K562 (cell line): ENCODE measurements at regions not wholly inside any gene's neighbourhood (a gene's known extent, or its start where the extent isn't known, plus 50 kb on each side); places are given as distances from the start of the nearest gene placed in this dataset.

Experiments
- ATAC-seq: fragments of 200-7000 bp; cut with Tn5 transposase; 3 replicates; pipeline ENCODE4 v1.9.1; 2020; ENCODE audit warnings: moderate library complexity
- BruUV-seq: library from RNA; stranded (reverse); fragments of 400-500 nt; replicated peaks from 2 replicates; lab custom pipeline; 2021; lab: Mats Ljungman, UMichigan
- CTCF ChIA-PET: fragments of 300-600 bp; formaldehyde crosslinking; extraction: SDS; loops from one replicate; lab custom pipeline; 2021; ENCODE audit warnings: low intra/inter-chr PET ratio; lab: Yijun Ruan, JAX
- POLR2A ChIA-PET: fragments of 300-600, 350-650 bp; sonication (Branson Sonifier 250); formaldehyde crosslinking; extraction: SDS; loops from one replicate; lab custom pipeline; 2021; ENCODE audit warnings: antibody characterized with exemption, inconsistent platforms; lab: Yijun Ruan, JAX
- DNase-seq, 4 experiments: peaks; one replicate each; pipeline versions ENCODE4 v3.0.0 to v3.0.0-alpha.2; 2011 to 2018; ENCODE audit warnings: low spot score in 3 of 4, mixed read lengths in 3 of 4; ENCODE audit errors: extremely low read depth in 1 of 4
- FAIRE-seq: peaks from 2 replicates; lab custom pipeline; 2011; peaks lifted over from hg19 to GRCh38; lab: Jason Lieb, UNC
- H2AFZ ChIP-seq: 2 replicates; pipeline ENCODE4 v1.6.0; 2011; ENCODE audit warnings: low read depth, low read length, control low read depth, inconsistent platforms
- H3K27ac ChIP-seq: fragments of 200-600 bp; 3 replicates; pipeline ENCODE4 v1.8.0; 2011; ENCODE audit warnings: low read depth, mild to moderate bottlenecking, control low read depth, inconsistent platforms, low read length, moderate library complexity, mixed read lengths; ENCODE audit errors: extremely low read depth
- H3K27me3 ChIP-seq, 2 experiments: fragments of 300-600 bp in 1 of 2; 2 replicates in 1 of 2; 3 replicates in 1 of 2; pipeline versions ENCODE4 v1.6.0 to v1.8.0; 2011; ENCODE audit warnings: inconsistent platforms in 2 of 2, low read length in 2 of 2, mild to moderate bottlenecking in 1 of 2, mixed read lengths in 1 of 2, moderate library complexity in 1 of 2; ENCODE audit not compliant: control insufficient read depth in 2 of 2, insufficient read depth in 2 of 2
- H3K36me3 ChIP-seq: fragments of 300-600 bp; 3 replicates; pipeline ENCODE4 v1.8.0; 2011; ENCODE audit warnings: mild to moderate bottlenecking, low read length, inconsistent platforms; ENCODE audit not compliant: control insufficient read depth, insufficient read depth
- H3K4me1 ChIP-seq, 2 experiments: fragments of 200-600 bp in 1 of 2; replicated peaks in 1 of 2; 2 replicates in 1 of 2; 3 replicates in 1 of 2; pipeline versions ENCODE4 v1.5.1 to v1.8.0; 2011; ENCODE audit warnings: inconsistent platforms in 2 of 2, low read length in 2 of 2, mild to moderate bottlenecking in 1 of 2, mixed read lengths in 1 of 2, moderate library complexity in 1 of 2; ENCODE audit not compliant: control insufficient read depth in 2 of 2, insufficient read depth in 2 of 2
- H3K4me2 ChIP-seq: 2 replicates; pipeline ENCODE4 v1.6.1; 2011; ENCODE audit warnings: low read length, control low read depth, inconsistent platforms, mixed read lengths; ENCODE audit not compliant: insufficient read depth
- H3K4me3 ChIP-seq: fragments of 200-600 bp; sonication (generic), shearing (Covaris generic); 2 replicates; pipeline ENCODE4 v1.5.1; 2016; ENCODE audit warnings: control low read depth, inconsistent platforms
- H3K79me2 ChIP-seq: fragments of 200-600 bp; 3 replicates; pipeline ENCODE4 v1.8.0; 2011; ENCODE audit warnings: low read length, inconsistent platforms; ENCODE audit not compliant: control insufficient read depth, insufficient read depth
- H3K9ac ChIP-seq, 2 experiments: 2 replicates each; pipeline versions ENCODE4 v1.6.0 to v1.6.1; 2011; ENCODE audit warnings: low read depth in 2 of 2, low read length in 2 of 2, control low read depth in 1 of 2, inconsistent platforms in 1 of 2, mild to moderate bottlenecking in 1 of 2, mixed read lengths in 1 of 2; ENCODE audit not compliant: insufficient read depth in 1 of 2
- H3K9me1 ChIP-seq: one replicate; pipeline ENCODE4 v1.6.0; 2011; ENCODE audit warnings: inconsistent platforms, mild to moderate bottlenecking, low read length, moderate library complexity; ENCODE audit not compliant: control insufficient read depth, insufficient read depth
- H3K9me3 ChIP-seq: replicated peaks from 2 replicates; pipeline ENCODE4 v1.5.1; 2011; ENCODE audit warnings: low read depth, low read length, inconsistent platforms; ENCODE audit not compliant: control insufficient read depth, insufficient read depth
- H4K20me1 ChIP-seq: replicated peaks from 2 replicates; pipeline ENCODE4 v1.6.1; 2011; ENCODE audit warnings: low read length, inconsistent platforms, mixed read lengths; ENCODE audit not compliant: control insufficient read depth, insufficient read depth
- BDP1 ChIP-seq: IDR thresholded peaks from 3 replicates; pipeline ENCODE4 v1.6.1; 2011; ENCODE audit not compliant: insufficient read length, insufficient read depth
- CBFB ChIP-seq: sonication (generic); formaldehyde crosslinking; IDR thresholded peaks from 2 replicates; pipeline ENCODE4 v1.4.0; 2020; ENCODE audit warnings: mild to moderate bottlenecking, missing genetic modification reagents
- GATAD2B ChIP-seq: fragments of 450-650 bp; IDR thresholded peaks from 2 replicates; pipeline ENCODE4 v1.6.1; 2017; ENCODE audit warnings: mild to moderate bottlenecking, borderline replicate concordance
- NCOA1 ChIP-seq: fragments of 450-650 bp; IDR thresholded peaks from 2 replicates; pipeline ENCODE4 v1.6.1; 2016; ENCODE audit warnings: low read depth
- SIX5 ChIP-seq, 2 experiments: IDR thresholded peaks; 2 replicates each; pipeline ENCODE4 v1.6.1; 2011; ENCODE audit warnings: low read length in 2 of 2, borderline replicate concordance in 1 of 2, low read depth in 1 of 2, mild to moderate bottlenecking in 1 of 2, moderate library complexity in 1 of 2; ENCODE audit not compliant: insufficient read depth in 1 of 2
- ZFP30 ChIP-seq: fragments of 250-450 bp; sonication (Bioruptor Pico); IDR thresholded peaks from 2 replicates; pipeline ENCODE4 v1.8.0; 2022; ENCODE audit warnings: moderate library complexity, mild to moderate bottlenecking, inconsistent platforms, borderline replicate concordance
- WGBS: fragments of 100-300 bp; shearing (Covaris generic); methylation state at CpG from one replicate; pipeline ENCODE4 v1.1.6; 2016; ENCODE audit warnings: low coverage, mixed read lengths; ENCODE audit not compliant: insufficient coverage; ENCODE audit errors: missing lambda C conversion rate; 5-methylcytosine and 5-hydroxymethylcytosine counted together
- in situ Hi-C: fragments of 300-500 bp; cut with MboI; formaldehyde crosslinking; loops from 4 replicates; pipeline ENCODE4 v1.15.0; 2018; ENCODE audit warnings: inconsistent platforms, mixed read lengths
- intact Hi-C: fragments of 100-400 bp; cut with micrococcal nuclease; formaldehyde crosslinking; loops from 2 replicates; pipeline ENCODE4 v1.14.2; 2022

DNA sequence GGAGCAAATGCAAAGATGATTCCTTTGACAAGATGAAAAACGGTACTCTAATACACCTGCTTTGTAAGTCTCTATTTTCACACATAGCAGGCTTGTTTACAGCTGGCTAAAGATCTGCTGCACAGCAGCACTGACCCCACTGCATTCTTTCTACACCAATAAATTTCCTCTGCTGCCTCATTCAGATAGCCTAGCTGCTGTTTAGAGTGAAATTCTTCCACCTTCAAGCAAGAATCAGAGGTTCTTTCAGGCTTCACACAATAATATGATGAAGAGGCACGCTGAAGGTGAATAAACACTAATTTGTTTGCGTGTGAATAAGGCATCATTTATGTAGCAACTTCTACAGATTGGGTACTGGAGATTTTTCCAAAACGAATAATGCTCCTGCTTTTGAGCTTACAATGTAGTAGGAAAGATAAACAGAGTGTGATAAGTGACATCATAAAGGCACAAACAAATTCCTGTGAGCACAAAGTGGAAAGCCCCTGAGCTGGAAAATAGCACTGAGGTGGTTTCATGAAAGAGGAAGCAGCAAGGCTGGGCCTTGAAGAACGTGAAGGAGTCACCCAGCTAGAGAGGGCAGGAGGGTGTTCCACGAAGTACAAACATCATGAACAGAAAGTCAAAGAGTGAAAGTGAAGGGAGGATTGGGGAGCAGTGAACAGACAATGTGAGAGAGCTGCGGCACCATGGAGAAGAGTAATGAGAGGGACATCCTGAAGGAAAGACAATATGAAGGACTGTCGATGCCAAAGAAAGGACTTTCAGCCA, 543.4 kb downstream of the CD83 start (continued):
- TF ChIP-seq BDP1 (no peak), CBFB (CRISPR knock-in tag) (no peak), ZFP30 (CRISPR knock-in tag) (no peak), NCOA1 (no peak)

DNA sequence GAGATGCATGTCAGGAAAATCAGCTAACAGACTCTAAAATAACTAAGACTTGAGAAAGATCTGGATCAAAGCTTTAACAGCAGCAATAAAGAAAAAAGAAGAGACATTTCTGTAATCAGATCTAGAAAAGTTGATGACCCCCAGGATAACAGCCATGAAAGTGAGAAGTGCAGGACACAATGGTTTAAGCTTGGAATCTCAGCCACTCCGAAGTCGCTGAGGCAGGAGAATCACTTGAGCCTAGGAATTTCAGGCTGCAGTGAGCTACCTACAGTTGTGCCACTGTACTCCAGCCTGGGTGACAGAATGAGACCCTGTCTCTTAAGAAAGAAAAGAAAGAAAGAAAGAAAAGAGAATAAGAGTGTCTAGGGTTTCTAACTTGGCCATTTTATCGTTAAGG, 544.1 kb downstream of the CD83 start:
- Histone ChIP-seq H3K79me2 (no peaks in the 10 kb centered on the region), H3K4me1 (peaks cover 4 to 22% of the 10 kb centered on the region in 2 experiments; a peak in 3 of 5 replicates), H3K4me2 (no peak overlapping the region), H3K27me3 (no peaks in the 10 kb centered on the region), H3K27ac (no peak overlapping the region), H4K20me1 (no peaks in the 10 kb centered on the region), H3K9ac (no peak overlapping the region), H2AFZ (no peak overlapping the region; the same call in 1 of the 2 replicates), H3K4me3 (no peak overlapping the region), H3K9me1 (no peaks in the 10 kb centered on the region), H3K36me3 (no peaks in the 10 kb centered on the region), H3K9me3 (no peaks in the 10 kb centered on the region)
- BruUV-seq = no TSS peak
- intact Hi-C loops = no loop called here
- CTCF ChIA-PET = no interaction called here
- in situ Hi-C loops = no loop called here
- ATAC-seq (no peak), DNase-seq (no peak), FAIRE-seq (no peak)
- POLR2A ChIA-PET = interaction anchor here (0.6 to 2.0 kb wide), 3 partner anchors 10 to 200 kb away, joined by 3 to 5 read pairs (median 5); no protein-coding TSS in a partner anchor
- no peak for TF ChIP-seq SIX5 (IDR thresholded peaks at IDR 0.05; ENCODE audit: borderline replicate concordance in 1 of 2, insufficient read depth in 1 of 2, low read depth in 1 of 2, low read length in 2 of 2)
- TF ChIP-seq GATAD2B = no peak
- 60% methylated on average over 3 of the region's 3 CpGs for WGBS
